GM23338 (cell line): ENCODE measurements at regions not wholly inside any gene's neighbourhood (a gene's known extent, or its start where the extent isn't known, plus 50 kb on each side); places are given as distances from the start of the nearest gene placed in this dataset.

Experiments
- ATAC-seq: fragments of 200-7000 bp; cut with Tn5 transposase; 3 replicates; pipeline ENCODE4 v1.9.1; 2020
- DNase-seq: peaks from one replicate; pipeline ENCODE4 v3.0.0-alpha.2; 2015; ENCODE audit warnings: low spot score
- H2AFZ ChIP-seq: fragments of 200-600 bp; sonication (generic); 2 replicates; pipeline ENCODE4 v1.8.0; 2016; ENCODE audit warnings: antibody characterized with exemption, mild to moderate bottlenecking, moderate library complexity
- H3F3A ChIP-seq: fragments of 200-600 bp; sonication (generic); replicated peaks from 2 replicates; pipeline ENCODE4 v1.8.0; 2017; ENCODE audit warnings: antibody characterized with exemption, mixed run types, low read depth
- H3K27ac ChIP-seq: fragments of 200-600 bp; sonication (generic); 2 replicates; pipeline ENCODE4 v1.6.1; 2016; ENCODE audit warnings: low read depth
- H3K27me3 ChIP-seq: fragments of 200-600 bp; sonication (generic); 2 replicates; pipeline ENCODE4 v1.8.0; 2016; ENCODE audit warnings: mild to moderate bottlenecking, mixed run types, moderate library complexity; ENCODE audit not compliant: insufficient read depth
- H3K36me3 ChIP-seq: fragments of 200-600 bp; sonication (generic); 2 replicates; pipeline ENCODE4 v1.8.0; 2016; ENCODE audit warnings: mild to moderate bottlenecking; ENCODE audit not compliant: insufficient read depth
- H3K4me1 ChIP-seq: fragments of 200-600 bp; sonication (generic); 2 replicates; pipeline ENCODE4 v1.8.0; 2016; ENCODE audit warnings: mild to moderate bottlenecking, moderate library complexity; ENCODE audit not compliant: insufficient read depth
- H3K4me2 ChIP-seq: fragments of 200-600 bp; sonication (generic); 2 replicates; pipeline ENCODE4 v1.7.1; 2017; ENCODE audit warnings: mixed run types
- H3K4me3 ChIP-seq: fragments of 200-600 bp; sonication (generic); 2 replicates; pipeline ENCODE4 v1.6.1; 2016; ENCODE audit warnings: mixed run types
- H3K79me2 ChIP-seq: fragments of 200-600 bp; sonication (generic); replicated peaks from 2 replicates; pipeline ENCODE4 v1.8.0; 2017; ENCODE audit warnings: mild to moderate bottlenecking; ENCODE audit not compliant: insufficient read depth
- H3K9me2 ChIP-seq: fragments of 200-600 bp; sonication (generic); 2 replicates; pipeline ENCODE4 v1.8.0; 2017; ENCODE audit not compliant: insufficient read depth
- H4K20me1 ChIP-seq: fragments of 200-600 bp; sonication (generic); replicated peaks from 2 replicates; pipeline ENCODE4 v1.8.0; 2017; ENCODE audit warnings: mild to moderate bottlenecking; ENCODE audit not compliant: insufficient read depth
- H3K27ac Mint-ChIP-seq: 2 replicates; pipeline ENCODE4 v1.8.0; 2020; ENCODE audit warnings: inconsistent platforms, mild to moderate bottlenecking, moderate library complexity, mixed read lengths
- H3K27me3 Mint-ChIP-seq: 3 replicates; pipeline ENCODE4 v1.8.0; 2022; ENCODE audit warnings: low read depth, mild to moderate bottlenecking, moderate library complexity, mixed read lengths, inconsistent platforms; ENCODE audit not compliant: insufficient read depth, poor library complexity
- H3K36me3 Mint-ChIP-seq: 3 replicates; pipeline ENCODE4 v1.8.0; 2021; ENCODE audit warnings: low read depth, mild to moderate bottlenecking, inconsistent platforms, moderate library complexity, mixed read lengths
- H3K4me1 Mint-ChIP-seq: 3 replicates; pipeline ENCODE4 v1.8.0; 2020; ENCODE audit warnings: mild to moderate bottlenecking, inconsistent platforms, mixed read lengths
- H3K4me3 Mint-ChIP-seq: 3 replicates; pipeline ENCODE4 v1.8.0; 2021; ENCODE audit warnings: moderate library complexity, mild to moderate bottlenecking, inconsistent platforms, mixed read lengths
- H3K9me3 Mint-ChIP-seq: 3 replicates; pipeline ENCODE4 v1.8.0; 2020; ENCODE audit warnings: moderate library complexity, mild to moderate bottlenecking, inconsistent platforms, mixed read lengths
- CREB1 ChIP-seq: fragments of 250-450 bp; sonication (Bioruptor Pico); IDR thresholded peaks from 2 replicates; pipeline ENCODE4 v1.5.0; 2020; ENCODE audit warnings: low read depth, mild to moderate bottlenecking, moderate library complexity
- JUNB ChIP-seq: IDR thresholded peaks from one replicate; pipeline ENCODE4 v1.6.1; 2016; ENCODE audit warnings: antibody characterized with exemption; ENCODE audit not compliant: unreplicated experiment
- ZNF114 ChIP-seq: fragments of 250-450 bp; sonication (Bioruptor Pico); IDR thresholded peaks from 2 replicates; pipeline ENCODE4 v1.5.0; 2020; ENCODE audit warnings: mild to moderate bottlenecking, moderate library complexity
- TF ChIP-seq, protein P1 (sequence below): IDR thresholded peaks from one replicate; pipeline ENCODE4 v1.6.1; 2018; ENCODE audit warnings: antibody characterized with exemption; ENCODE audit not compliant: unreplicated experiment
- TF ChIP-seq, protein P2 (sequence below), 2 experiments: fragments of 200-600 bp in 1 of 2; sonication (generic) in 1 of 2; conservative IDR thresholded peaks; 2 replicates each; pipeline versions ENCODE4 v1.5.1 to v1.6.1; 2016 to 2017; ENCODE audit warnings: antibody characterized with exemption in 2 of 2, low read depth in 2 of 2, mild to moderate bottlenecking in 2 of 2, moderate library complexity in 1 of 2

DNA sequence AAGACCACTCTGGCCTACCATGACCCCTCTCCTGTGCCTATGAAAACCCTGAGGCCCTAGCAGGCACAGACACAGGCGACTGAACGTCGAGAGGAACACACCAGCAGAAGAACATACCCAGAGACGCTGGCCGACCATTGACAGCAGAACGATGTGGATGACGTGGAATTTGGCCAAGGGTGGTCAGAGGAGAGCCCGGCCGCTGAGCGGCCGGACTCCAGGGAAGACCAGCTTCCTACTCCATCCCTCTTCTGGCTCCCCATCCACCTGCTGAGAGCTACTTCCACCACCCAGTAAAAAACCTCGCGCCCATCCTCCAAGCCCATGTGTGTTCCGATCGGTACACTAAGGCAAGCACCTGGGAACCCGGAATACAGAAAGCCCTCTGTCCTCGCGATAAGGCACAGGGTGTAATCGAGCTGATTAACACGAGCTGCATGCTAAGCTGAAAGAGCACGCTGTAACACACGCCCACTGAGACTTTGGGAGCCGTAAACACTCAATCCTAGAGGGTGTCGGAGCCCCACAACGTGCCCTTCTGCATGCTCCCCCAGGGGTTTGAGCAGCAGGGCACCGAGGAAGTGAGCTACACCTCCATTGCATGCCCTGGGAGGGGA is 150.3 kb downstream of the CENPF start (continued):
- TF ChIP-seq, protein P1, sequence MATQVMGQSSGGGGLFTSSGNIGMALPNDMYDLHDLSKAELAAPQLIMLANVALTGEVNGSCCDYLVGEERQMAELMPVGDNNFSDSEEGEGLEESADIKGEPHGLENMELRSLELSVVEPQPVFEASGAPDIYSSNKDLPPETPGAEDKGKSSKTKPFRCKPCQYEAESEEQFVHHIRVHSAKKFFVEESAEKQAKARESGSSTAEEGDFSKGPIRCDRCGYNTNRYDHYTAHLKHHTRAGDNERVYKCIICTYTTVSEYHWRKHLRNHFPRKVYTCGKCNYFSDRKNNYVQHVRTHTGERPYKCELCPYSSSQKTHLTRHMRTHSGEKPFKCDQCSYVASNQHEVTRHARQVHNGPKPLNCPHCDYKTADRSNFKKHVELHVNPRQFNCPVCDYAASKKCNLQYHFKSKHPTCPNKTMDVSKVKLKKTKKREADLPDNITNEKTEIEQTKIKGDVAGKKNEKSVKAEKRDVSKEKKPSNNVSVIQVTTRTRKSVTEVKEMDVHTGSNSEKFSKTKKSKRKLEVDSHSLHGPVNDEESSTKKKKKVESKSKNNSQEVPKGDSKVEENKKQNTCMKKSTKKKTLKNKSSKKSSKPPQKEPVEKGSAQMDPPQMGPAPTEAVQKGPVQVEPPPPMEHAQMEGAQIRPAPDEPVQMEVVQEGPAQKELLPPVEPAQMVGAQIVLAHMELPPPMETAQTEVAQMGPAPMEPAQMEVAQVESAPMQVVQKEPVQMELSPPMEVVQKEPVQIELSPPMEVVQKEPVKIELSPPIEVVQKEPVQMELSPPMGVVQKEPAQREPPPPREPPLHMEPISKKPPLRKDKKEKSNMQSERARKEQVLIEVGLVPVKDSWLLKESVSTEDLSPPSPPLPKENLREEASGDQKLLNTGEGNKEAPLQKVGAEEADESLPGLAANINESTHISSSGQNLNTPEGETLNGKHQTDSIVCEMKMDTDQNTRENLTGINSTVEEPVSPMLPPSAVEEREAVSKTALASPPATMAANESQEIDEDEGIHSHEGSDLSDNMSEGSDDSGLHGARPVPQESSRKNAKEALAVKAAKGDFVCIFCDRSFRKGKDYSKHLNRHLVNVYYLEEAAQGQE, result no peak
- TF ChIP-seq ZNF114 (CRISPR knock-in tag), result no peak
- TF ChIP-seq, protein P2, sequence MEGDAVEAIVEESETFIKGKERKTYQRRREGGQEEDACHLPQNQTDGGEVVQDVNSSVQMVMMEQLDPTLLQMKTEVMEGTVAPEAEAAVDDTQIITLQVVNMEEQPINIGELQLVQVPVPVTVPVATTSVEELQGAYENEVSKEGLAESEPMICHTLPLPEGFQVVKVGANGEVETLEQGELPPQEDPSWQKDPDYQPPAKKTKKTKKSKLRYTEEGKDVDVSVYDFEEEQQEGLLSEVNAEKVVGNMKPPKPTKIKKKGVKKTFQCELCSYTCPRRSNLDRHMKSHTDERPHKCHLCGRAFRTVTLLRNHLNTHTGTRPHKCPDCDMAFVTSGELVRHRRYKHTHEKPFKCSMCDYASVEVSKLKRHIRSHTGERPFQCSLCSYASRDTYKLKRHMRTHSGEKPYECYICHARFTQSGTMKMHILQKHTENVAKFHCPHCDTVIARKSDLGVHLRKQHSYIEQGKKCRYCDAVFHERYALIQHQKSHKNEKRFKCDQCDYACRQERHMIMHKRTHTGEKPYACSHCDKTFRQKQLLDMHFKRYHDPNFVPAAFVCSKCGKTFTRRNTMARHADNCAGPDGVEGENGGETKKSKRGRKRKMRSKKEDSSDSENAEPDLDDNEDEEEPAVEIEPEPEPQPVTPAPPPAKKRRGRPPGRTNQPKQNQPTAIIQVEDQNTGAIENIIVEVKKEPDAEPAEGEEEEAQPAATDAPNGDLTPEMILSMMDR (conservative IDR thresholded peaks at IDR 0.05; ENCODE audit: low read depth in 2 of 2), result no peak

DNA sequence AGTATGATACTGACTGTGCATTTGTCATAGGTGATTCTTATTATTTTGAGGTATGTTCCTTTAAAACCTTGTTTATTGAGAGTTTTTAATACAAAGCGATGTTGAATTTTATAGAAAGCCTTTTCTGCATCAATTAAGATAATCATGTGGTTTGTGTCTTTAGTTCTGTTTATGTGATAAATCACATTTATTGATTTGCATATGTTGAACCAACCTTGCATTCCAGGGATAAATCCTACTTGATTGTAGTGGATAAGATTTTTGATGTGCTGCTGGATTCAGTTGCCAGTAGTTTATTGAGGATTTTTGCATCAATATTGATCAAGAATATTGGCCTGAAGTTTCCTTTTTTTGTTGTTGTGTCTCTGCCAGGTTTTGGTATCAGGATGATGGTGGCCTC is 158.0 kb downstream of the CENPF start:
- Histone ChIP-seq H3K9me2 (no peaks in the 10 kb centered on the region), H3K27me3 (no peaks in the 10 kb centered on the region), H4K20me1 (no peaks in the 10 kb centered on the region), H3K27ac (no peak overlapping the region), H3K4me2 (no peak overlapping the region), H2AFZ (no peak overlapping the region), H3K79me2 (no peaks in the 10 kb centered on the region), H3K4me3 (no peak overlapping the region), H3K4me1 (no peaks in the 10 kb centered on the region), H3F3A (no peaks in the 10 kb centered on the region), H3K36me3 (peaks cover 3% of the 10 kb centered on the region; the same call in 1 of the 2 replicates)
- H3K9me3 Mint-ChIP-seq, result peaks cover 51% of the 10 kb centered on the region
- H3K4me3 Mint-ChIP-seq, result no peak overlapping the region
- H3K27ac Mint-ChIP-seq, result no peak overlapping the region
- peaks cover 20% of the 10 kb centered on the region for H3K36me3 Mint-ChIP-seq
- ATAC-seq, result no peak
- H3K4me1 Mint-ChIP-seq, result no peaks in the 10 kb centered on the region
- H3K27me3 Mint-ChIP-seq, result peaks cover 2% of the 10 kb centered on the region
- TF ChIP-seq JUNB (no peak), CREB1 (CRISPR knock-in tag) (no peak)
- TF ChIP-seq, protein P1, result no peak
- no peak for DNase-seq
